Neuronal stem cell (in vitro differentiated cells): ENCODE measurements at regions not wholly inside any gene's neighbourhood (a gene's known extent, or its start where the extent isn't known, plus 50 kb on each side); places are given as distances from the start of the nearest gene placed in this dataset.

Experiments used
- DNase-seq: peaks from one replicate; pipeline ENCODE4 v3.0.0-alpha.2; 2013; ENCODE audit warnings: low spot score
- H2AFZ ChIP-seq: one replicate; pipeline ENCODE4 v1.6.1; 2013; ENCODE audit warnings: mild to moderate bottlenecking, low read length, inconsistent platforms
- H2AK5ac ChIP-seq: 2 replicates; pipeline ENCODE4 v1.6.1; 2013; ENCODE audit warnings: low read depth, mild to moderate bottlenecking, inconsistent platforms, low read length, moderate library complexity, mixed read lengths
- H2BK120ac ChIP-seq: 2 replicates; pipeline ENCODE4 v1.6.1; 2013; ENCODE audit warnings: low read depth, mild to moderate bottlenecking, inconsistent platforms, low read length, moderate library complexity, mixed read lengths
- H2BK12ac ChIP-seq: one replicate; pipeline ENCODE4 v1.6.1; 2013; ENCODE audit warnings: low read length, inconsistent platforms
- H2BK15ac ChIP-seq: 2 replicates; pipeline ENCODE4 v1.6.1; 2013; ENCODE audit warnings: mild to moderate bottlenecking, low read length, inconsistent platforms, mixed read lengths
- H2BK5ac ChIP-seq: one replicate; pipeline ENCODE4 v1.6.1; 2013; ENCODE audit warnings: inconsistent platforms, mild to moderate bottlenecking, low read length, moderate library complexity
- H3K14ac ChIP-seq: one replicate; pipeline ENCODE4 v1.6.1; 2013; ENCODE audit warnings: low read length, inconsistent platforms
- H3K18ac ChIP-seq: 2 replicates; pipeline ENCODE4 v1.6.1; 2013; ENCODE audit warnings: low read length, inconsistent platforms
- H3K23ac ChIP-seq: 2 replicates; pipeline ENCODE4 v1.6.1; 2013; ENCODE audit warnings: low read depth, mild to moderate bottlenecking, mixed read lengths, low read length, inconsistent platforms; ENCODE audit not compliant: poor library complexity
- H3K27ac ChIP-seq: replicated peaks from 3 replicates; pipeline ENCODE4 v1.5.1; 2013; ENCODE audit warnings: low read length, inconsistent platforms
- H3K27me3 ChIP-seq, 3 experiments: 2 replicates each; pipeline ENCODE4 v1.6.1; 2013; ENCODE audit warnings: low read length in 3 of 3, mild to moderate bottlenecking in 2 of 3, inconsistent platforms in 1 of 3, low read depth in 1 of 3, mixed read lengths in 1 of 3, moderate library complexity in 1 of 3; ENCODE audit not compliant: control insufficient read depth in 3 of 3, insufficient read depth in 3 of 3
- H3K36me3 ChIP-seq, 2 donors: replicated peaks in 1 of 2; 2 replicates each; pipeline ENCODE4 v1.6.1; 2013; ENCODE audit warnings: low read length in 2 of 2; ENCODE audit not compliant: control insufficient read depth in 2 of 2, insufficient read depth in 2 of 2
- H3K4ac ChIP-seq: 2 replicates; pipeline ENCODE4 v1.6.1; 2013; ENCODE audit warnings: inconsistent platforms, mild to moderate bottlenecking, low read length, moderate library complexity
- H3K4me1 ChIP-seq, 2 donors: 1 replicate in 1 of 2; 2 replicates in 1 of 2; pipeline ENCODE4 v1.6.1; 2013; ENCODE audit warnings: low read length in 2 of 2, low read depth in 1 of 2; ENCODE audit not compliant: control insufficient read depth in 2 of 2, insufficient read depth in 1 of 2
- H3K4me2 ChIP-seq: one replicate; pipeline ENCODE4 v1.6.1; 2013; ENCODE audit warnings: mild to moderate bottlenecking, low read length, inconsistent platforms; ENCODE audit not compliant: insufficient read depth, poor library complexity, severe bottlenecking
- H3K4me3 ChIP-seq, 2 donors: 2 replicates each; pipeline ENCODE4 v1.5.1; 2013; ENCODE audit warnings: low read length in 2 of 2, mild to moderate bottlenecking in 2 of 2, inconsistent platforms in 1 of 2, moderate library complexity in 1 of 2
- H3K79me1 ChIP-seq: one replicate; pipeline ENCODE4 v1.6.1; 2013; ENCODE audit warnings: low read depth, mild to moderate bottlenecking, inconsistent platforms, low read length, moderate library complexity
- H3K9ac ChIP-seq: one replicate; pipeline ENCODE4 v1.6.1; 2013; ENCODE audit warnings: mild to moderate bottlenecking, low read depth, low read length, inconsistent platforms; ENCODE audit not compliant: poor library complexity
- H3K9me3 ChIP-seq, 2 donors: replicated peaks in 1 of 2; 2 replicates each; pipeline versions ENCODE3 to v1.6.1; 2013; ENCODE audit warnings: low read length in 2 of 2, mild to moderate bottlenecking in 2 of 2, inconsistent platforms in 1 of 2, low read depth in 1 of 2, mixed read lengths in 1 of 2, moderate library complexity in 1 of 2; ENCODE audit not compliant: control insufficient read depth in 2 of 2, insufficient read depth in 1 of 2
- H4K8ac ChIP-seq: one replicate; pipeline ENCODE4 v1.6.1; 2013; ENCODE audit warnings: low read depth, mild to moderate bottlenecking, inconsistent platforms, low read length, moderate library complexity
- H4K91ac ChIP-seq: one replicate; pipeline ENCODE4 v1.6.1; 2013; ENCODE audit warnings: low read length, low read depth, mild to moderate bottlenecking, inconsistent platforms; ENCODE audit not compliant: poor library complexity
- WGBS, 2 donors: extraction: QIAGEN DNeasy Blood & Tissue Kit; methylation state at CpG; one replicate each; pipeline ENCODE4 v1.1.7; 2013; ENCODE audit warnings: missing lambda C conversion rate in 2 of 2, mixed read lengths in 1 of 2; ENCODE audit not compliant: insufficient read length in 2 of 2, insufficient replicate concordance in 1 of 2; ENCODE audit errors: extremely low coverage in 2 of 2; 5-methylcytosine and 5-hydroxymethylcytosine counted together

DNA sequence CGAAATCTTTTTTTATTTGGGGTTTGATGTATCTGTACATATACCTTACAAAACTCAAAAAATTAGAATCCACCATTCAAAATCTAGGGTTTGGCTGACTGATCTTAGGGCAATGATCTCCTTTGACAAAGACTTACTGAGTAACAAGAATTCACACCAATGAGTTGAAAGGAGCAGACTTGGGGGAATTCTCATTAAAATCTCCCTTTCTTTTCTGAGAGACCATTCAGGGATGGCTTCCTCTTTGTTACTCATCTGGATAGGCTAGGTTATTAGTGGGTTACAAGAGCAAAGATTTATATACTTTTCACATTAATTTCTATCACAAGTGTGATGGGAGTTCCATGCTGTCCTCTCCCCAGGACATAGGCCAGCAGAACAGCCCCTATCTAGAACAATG is 661.0 kb downstream of the KCTD16 start:
- Histone ChIP-seq H3K4me2 (no peak overlapping the region), H3K14ac (no peak overlapping the region)
- no CpG with 5 or more reads among the region's 1 CpG for WGBS, 2 donors

DNA sequence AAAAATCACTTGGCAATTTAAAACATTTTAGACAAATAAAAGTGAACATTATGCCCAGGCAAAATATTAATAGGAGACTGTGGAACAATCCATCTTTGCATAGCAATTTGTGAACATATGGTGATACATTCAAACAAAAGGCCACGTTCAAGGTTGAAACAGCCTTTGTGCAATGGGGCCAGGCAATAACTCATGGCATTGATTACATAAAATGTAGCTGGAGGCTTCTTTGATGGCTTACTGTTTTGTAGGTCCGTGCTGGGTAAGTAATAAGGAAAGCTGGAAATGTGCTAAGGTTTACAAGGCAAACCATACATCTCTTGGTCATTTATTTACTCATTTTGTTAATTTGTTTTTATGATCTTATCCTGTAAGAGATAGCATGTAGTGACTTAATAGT is 651.8 kb downstream of the KCTD16 start:
- H2AFZ ChIP-seq = no peak overlapping the region
- no peaks in the 10 kb centered on the region for H3K27me3 ChIP-seq

More for the DNA sequence above, 661.0 kb downstream of the KCTD16 start:
- Histone ChIP-seq H2BK5ac (no peak overlapping the region), H2BK12ac (no peak overlapping the region), H3K79me1 (no peaks in the 10 kb centered on the region), H4K91ac (no peak overlapping the region), H2AK5ac (no peak overlapping the region), H3K36me3 (no peaks in the 10 kb centered on the region), H3K4me3 (no peak overlapping the region), H3K18ac (no peak overlapping the region), H2AFZ (no peak overlapping the region), H3K4ac (no peak overlapping the region), H3K4me1 (peaks cover 0 to 2% of the 10 kb centered on the region in 2 donors), H2BK15ac (no peak overlapping the region), H3K9ac (no peak overlapping the region), H3K27me3 (no peaks in the 10 kb centered on the region), H3K27ac (no peak overlapping the region), H4K8ac (no peak overlapping the region), H3K9me3 (no peaks in the 10 kb centered on the region), H3K23ac (no peak overlapping the region), H2BK120ac (no peak overlapping the region)
- no peak for DNase-seq

GRCh38 chr5:144820278-144820677 is 649.6 kb downstream of the KCTD16 start:
- no peak overlapping the region for H2BK120ac ChIP-seq
- no peaks in the 10 kb centered on the region for H3K79me1 ChIP-seq
- no peak for DNase-seq
- no peak overlapping the region for H3K14ac ChIP-seq
- H2BK15ac ChIP-seq = no peak overlapping the region
- H3K18ac ChIP-seq = no peak overlapping the region
- no peak overlapping the region for H2AFZ ChIP-seq
- no peak overlapping the region for H3K4me2 ChIP-seq
- no peaks in the 10 kb centered on the region for H3K36me3 ChIP-seq
- no peak overlapping the region for H3K23ac ChIP-seq
- no peak overlapping the region for H3K27ac ChIP-seq
- no peak overlapping the region for H2BK12ac ChIP-seq
- H3K4me3 ChIP-seq = no peak overlapping the region
- no peak overlapping the region for H4K91ac ChIP-seq
- H3K4ac ChIP-seq = no peak overlapping the region
- H3K27me3 ChIP-seq = no peaks in the 10 kb centered on the region
- no peak overlapping the region for H4K8ac ChIP-seq
- no peak overlapping the region for H2BK5ac ChIP-seq
- no peak overlapping the region for H2AK5ac ChIP-seq
- H3K9me3 ChIP-seq = peaks cover 0 to 2% of the 10 kb centered on the region in 2 donors
- H3K9ac ChIP-seq = no peak overlapping the region
- H3K4me1 ChIP-seq = no peaks in the 10 kb centered on the region

More for the DNA sequence above, 651.8 kb downstream of the KCTD16 start:
- Histone ChIP-seq H2AK5ac (no peak overlapping the region), H3K4me2 (no peak overlapping the region), H3K9me3 (no peaks in the 10 kb centered on the region), H3K36me3 (no peaks in the 10 kb centered on the region), H3K23ac (no peak overlapping the region), H3K9ac (no peak overlapping the region), H3K4ac (no peak overlapping the region), H2BK15ac (no peak overlapping the region), H2BK120ac (no peak overlapping the region), H3K4me3 (no peak overlapping the region), H3K79me1 (no peaks in the 10 kb centered on the region), H3K14ac (no peak overlapping the region), H2BK5ac (no peak overlapping the region), H3K27ac (no peak overlapping the region), H4K91ac (no peak overlapping the region), H4K8ac (no peak overlapping the region), H2BK12ac (no peak overlapping the region), H3K4me1 (no peaks in the 10 kb centered on the region), H3K18ac (no peak overlapping the region)
- no CpG with 5 or more reads among the region's 2 CpGs for WGBS, 2 donors
- DNase-seq = no peak

GRCh38 chr5:144815131-144815530 is 644.5 kb downstream of the KCTD16 start:
- H2AFZ ChIP-seq = no peak overlapping the region
- no peak overlapping the region for H2BK12ac ChIP-seq
- H3K9ac ChIP-seq = no peak overlapping the region
- H2BK5ac ChIP-seq = no peak overlapping the region
- H2BK120ac ChIP-seq = no peak overlapping the region
- no peaks in the 10 kb centered on the region for H3K79me1 ChIP-seq
- no peak overlapping the region for H3K14ac ChIP-seq
- H3K18ac ChIP-seq = no peak overlapping the region
- no peak overlapping the region for H3K4ac ChIP-seq
- WGBS, 2 donors = no CpG with 5 or more reads among the region's 2 CpGs
- no peak for DNase-seq
- H3K36me3 ChIP-seq = no peaks in the 10 kb centered on the region
- H3K9me3 ChIP-seq = peaks cover 0 to 2% of the 10 kb centered on the region in 2 donors
- no peak overlapping the region for H3K4me3 ChIP-seq
- H3K4me2 ChIP-seq = no peak overlapping the region
- no peak overlapping the region for H4K91ac ChIP-seq
- H2AK5ac ChIP-seq = no peak overlapping the region
- H2BK15ac ChIP-seq = no peak overlapping the region
- no peak overlapping the region for H4K8ac ChIP-seq
- H3K4me1 ChIP-seq = no peaks in the 10 kb centered on the region
- no peak overlapping the region for H3K27ac ChIP-seq
- no peaks in the 10 kb centered on the region for H3K27me3 ChIP-seq
- H3K23ac ChIP-seq = no peak overlapping the region
